HL-60 (cell line): ENCODE measurements at regions not wholly inside any gene's neighbourhood (a gene's known extent, or its start where the extent isn't known, plus 50 kb on each side); places are given as distances from the start of the nearest gene placed in this dataset.
A peak's percentile ranks its signal among the peaks of the same experiment; 100 is the strongest.

Experiments
- DNase-seq, 2 experiments: peaks; one replicate each; pipeline ENCODE4 v3.0.0-alpha.2; 2010 to 2020; ENCODE audit warnings: low read depth in 1 of 2, low spot score in 1 of 2
- H3K27ac ChIP-seq: fragments of 250-450 bp; sonication (Bioruptor Pico); replicated peaks from 2 replicates; pipeline ENCODE4 v1.5.1; 2020; ENCODE audit warnings: mild to moderate bottlenecking, moderate library complexity
- H3K27me3 ChIP-seq: fragments of 250-450 bp; sonication (Bioruptor Pico); 2 replicates; pipeline ENCODE4 v1.5.1; 2021; ENCODE audit warnings: mild to moderate bottlenecking, moderate library complexity; ENCODE audit not compliant: insufficient read depth, poor library complexity, severe bottlenecking
- H3K4me3 ChIP-seq: replicated peaks from 2 replicates; pipeline ENCODE4 v1.5.1; 2011; ENCODE audit warnings: mild to moderate bottlenecking, control low read depth, low read length; ENCODE audit not compliant: insufficient read depth
- CTCF ChIP-seq: IDR thresholded peaks from one replicate; pipeline ENCODE4 v1.5.1; 2011; ENCODE audit warnings: low read length, control low read depth, inconsistent platforms; ENCODE audit not compliant: insufficient read depth
- GABPA ChIP-seq: IDR thresholded peaks from 2 replicates; pipeline ENCODE4 v1.6.1; 2012; ENCODE audit warnings: low read depth
- POLR2AphosphoS5 ChIP-seq: IDR thresholded peaks from 2 replicates; pipeline ENCODE4 v1.6.1; 2012; ENCODE audit warnings: low read depth
- REST ChIP-seq: IDR thresholded peaks from 2 replicates; pipeline ENCODE4 v1.6.1; 2012; ENCODE audit warnings: low read depth; ENCODE audit not compliant: insufficient replicate concordance
- SPI1 ChIP-seq: IDR thresholded peaks from 2 replicates; pipeline ENCODE4 v1.6.1; 2012; ENCODE audit warnings: low read depth, mild to moderate bottlenecking, borderline replicate concordance

GRCh38 chr6:87756858-87757257 lies 54.8 kb upstream of the AKIRIN2 start:
- DNase-seq, result peak; percentile 97 to 99
- no peaks in the 10 kb centered on the region for H3K27me3 ChIP-seq
- TF ChIP-seq CTCF (no peak), SPI1 (peak; percentile 85), GABPA (0 out of 2 replicates have a peak, but pooled peaks have one; percentile 43), POLR2AphosphoS5 (peak; percentile 97)
- no peak overlapping the region; the same call in 1 of the 2 replicates for H3K27ac ChIP-seq
- H3K4me3 ChIP-seq, result no peak overlapping the region

- H3K4me3 ChIP-seq, result no peak overlapping the region
- no peaks in the 10 kb centered on the region for H3K27me3 ChIP-seq
- TF ChIP-seq POLR2AphosphoS5, result no peak
- no peak for TF ChIP-seq GABPA
- no peak for TF ChIP-seq SPI1
- TF ChIP-seq CTCF, result no peak
- no peak for TF ChIP-seq REST
- DNase-seq, result no peak
- peak overlapping the region; percentile 30; the same call in 1 of the 2 replicates for H3K27ac ChIP-seq
These were observed 54.0 kb upstream of the AKIRIN2 start for GRCh38 chr6:87755708-87756671.

- H3K27ac ChIP-seq, result no peak overlapping the region
These were observed 52.8 kb upstream of the AKIRIN2 start for GRCh38 chr6:87754828-87755227.

More at GRCh38 chr6:87754828-87755227, 52.8 kb upstream of the AKIRIN2 start:
- peak in 1 of 2 experiments; percentile 38 for DNase-seq
- H3K4me3 ChIP-seq, result no peak overlapping the region
- no peaks in the 10 kb centered on the region for H3K27me3 ChIP-seq
- TF ChIP-seq GABPA (no peak), CTCF (no peak), REST (no peak), POLR2AphosphoS5 (no peak), SPI1 (peak; percentile 41; the same call in 1 of the 2 replicates)
